HepG2 (cell line): ENCODE measurements at regions not wholly inside any gene's neighbourhood (a gene's known extent, or its start where the extent isn't known, plus 50 kb on each side); places are given as distances from the start of the nearest gene placed in this dataset.

Experiments used
- ATAC-seq: fragments of 200-7000 bp; cut with Tn5 transposase; 3 replicates; pipeline ENCODE4 v1.9.1; 2020; ENCODE audit warnings: mild to moderate bottlenecking, moderate library complexity
- BruUV-seq: library from RNA; stranded (reverse); fragments of 400-500 nt; replicated peaks from 2 replicates; lab custom pipeline; 2021; lab: Mats Ljungman, UMichigan
- CTCF ChIA-PET: fragments of 300-600 bp; formaldehyde crosslinking; extraction: SDS; loops from one replicate; lab custom pipeline; 2021; ENCODE audit warnings: low total read pairs, inconsistent platforms, low intra/inter-chr PET ratio; lab: Yijun Ruan, JAX
- POLR2A ChIA-PET: fragments of 350-600 bp; sonication (Branson Sonifier 250); formaldehyde crosslinking; loops from one replicate; lab custom pipeline; 2020; ENCODE audit warnings: antibody characterized with exemption, inconsistent platforms; lab: Yijun Ruan, JAX
- DNase-seq: peaks from one replicate; pipeline ENCODE4 v3.0.0-alpha.2; 2015; ENCODE audit warnings: low spot score
- FAIRE-seq: peaks from 3 replicates; lab custom pipeline; 2011; peaks lifted over from hg19 to GRCh38; lab: Jason Lieb, UNC
- H2AFZ ChIP-seq: one replicate; pipeline ENCODE4 v1.6.1; 2011; ENCODE audit warnings: low read length, inconsistent platforms
- H3K27ac ChIP-seq: fragments of 300-600 bp; 3 replicates; pipeline ENCODE4 v1.8.0; 2011; ENCODE audit warnings: mixed run types, mild to moderate bottlenecking, mixed read lengths, low read length, inconsistent platforms; ENCODE audit not compliant: insufficient read depth; ENCODE audit errors: extremely low read length
- H3K27me3 ChIP-seq, 2 experiments: fragments of 200-600 bp in 1 of 2; 2 replicates in 1 of 2; 3 replicates in 1 of 2; pipeline versions ENCODE4 v1.6.0 to v1.8.0; 2011; ENCODE audit warnings: low read length in 2 of 2, mild to moderate bottlenecking in 2 of 2, moderate library complexity in 2 of 2, inconsistent platforms in 1 of 2; ENCODE audit not compliant: insufficient read depth in 2 of 2, control insufficient read depth in 1 of 2
- H3K36me3 ChIP-seq, 2 experiments: fragments of 200-600 bp in 1 of 2; replicated peaks in 1 of 2; 2 replicates in 1 of 2; 3 replicates in 1 of 2; pipeline versions ENCODE4 v1.5.1 to v1.8.0; 2011; ENCODE audit warnings: low read length in 2 of 2, inconsistent platforms in 1 of 2; ENCODE audit not compliant: insufficient read depth in 2 of 2, control insufficient read depth in 1 of 2
- H3K4me1 ChIP-seq: 2 replicates; pipeline ENCODE4 v1.5.1; 2012; ENCODE audit warnings: low read length, inconsistent platforms; ENCODE audit not compliant: insufficient read depth
- H3K4me2 ChIP-seq: 2 replicates; pipeline ENCODE4 v1.6.0; 2011; ENCODE audit warnings: low read depth, low read length, inconsistent platforms
- H3K4me3 ChIP-seq, 3 experiments: fragments of 200-600 bp in 1 of 3; sonication (generic), shearing (Covaris generic) in 1 of 3; replicated peaks in 1 of 3; 2 replicates each; pipeline ENCODE4 v1.5.1; 2011 to 2016; ENCODE audit warnings: low read length in 3 of 3, inconsistent platforms in 2 of 3, low read depth in 2 of 3, mild to moderate bottlenecking in 2 of 3, control low read depth in 1 of 3, mixed read lengths in 1 of 3; ENCODE audit not compliant: insufficient read depth in 1 of 3
- H3K79me2 ChIP-seq: one replicate; pipeline ENCODE4 v1.6.1; 2011; ENCODE audit warnings: low read length, inconsistent platforms; ENCODE audit not compliant: insufficient read depth
- H3K9ac ChIP-seq: 2 replicates; pipeline ENCODE4 v1.6.0; 2011; ENCODE audit warnings: mild to moderate bottlenecking, low read depth, low read length, inconsistent platforms; ENCODE audit not compliant: insufficient read depth
- H3K9me3 ChIP-seq: 2 replicates; pipeline ENCODE4 v1.5.1; 2012; ENCODE audit warnings: mild to moderate bottlenecking, low read length
- H4K20me1 ChIP-seq: 2 replicates; pipeline ENCODE4 v1.6.0; 2011; ENCODE audit warnings: inconsistent platforms, mild to moderate bottlenecking, low read length, moderate library complexity; ENCODE audit not compliant: insufficient read depth
- EP300 ChIP-seq, 3 experiments: sonication (generic) in 1 of 3; formaldehyde crosslinking in 1 of 3; IDR thresholded peaks; 2 replicates each; pipeline versions ENCODE4 v1.5.1 to v1.6.1; 2011 to 2020; ENCODE audit warnings: low read depth in 2 of 3, low read length in 2 of 3, borderline replicate concordance in 1 of 3, improper control_type of control experiment in 1 of 3, mild to moderate bottlenecking in 1 of 3, missing genetic modification reagents in 1 of 3, moderate library complexity in 1 of 3
- FOXC1 ChIP-seq: sonication (generic); formaldehyde crosslinking; IDR thresholded peaks from 2 replicates; pipeline ENCODE4 v1.8.0; 2022; ENCODE audit warnings: mild to moderate bottlenecking, missing genetic modification reagents, borderline replicate concordance
- KAT8 ChIP-seq: IDR thresholded peaks from 2 replicates; pipeline ENCODE4 v1.6.1; 2016; ENCODE audit warnings: missing genetic modification reagents, missing compliant biosample characterization
- NR2F6 ChIP-seq, 2 experiments: IDR thresholded peaks; 2 replicates each; pipeline ENCODE4 v1.6.1; 2016; ENCODE audit warnings: antibody characterized with exemption in 1 of 2, mild to moderate bottlenecking in 1 of 2
- TFDP2 ChIP-seq: sonication (generic); formaldehyde crosslinking; IDR thresholded peaks from 2 replicates; pipeline ENCODE4 v1.4.0; 2020; ENCODE audit warnings: missing genetic modification reagents
- ZNF512 ChIP-seq: sonication (generic); formaldehyde crosslinking; IDR thresholded peaks from 2 replicates; pipeline ENCODE4 v1.4.0; 2020; ENCODE audit warnings: mild to moderate bottlenecking, missing genetic modification reagents
- WGBS: methylation state at CpG from one replicate; pipeline ENCODE4 v1.1.6; 2017; ENCODE audit warnings: low lambda C conversion rate; 5-methylcytosine and 5-hydroxymethylcytosine counted together
- in situ Hi-C: cut with HindIII; loops from 2 replicates; pipeline ENCODE4 v1.10.0; 2017; ENCODE audit warnings: low pct_unique_long_range_greater_than_20kb; ENCODE audit not compliant: extremely low pct_ligation_motif_present
- intact Hi-C: fragments of 100-400 bp; cut with micrococcal nuclease; formaldehyde crosslinking; loops from one replicate; pipeline ENCODE4 v1.10.0; 2022; ENCODE audit not compliant: unreplicated experiment

- FAIRE-seq (no peak), ATAC-seq (no peak), DNase-seq (no peak)
- Histone ChIP-seq H3K9me3 (0 out of 2 replicates have a peak, but pooled peaks cover 5% of the 10 kb centered on the region), H4K20me1 (no peaks in the 10 kb centered on the region), H3K79me2 (no peaks in the 10 kb centered on the region), H3K4me1 (no peaks in the 10 kb centered on the region), H3K27me3 (no peaks in the 10 kb centered on the region), H3K9ac (no peak overlapping the region), H3K4me3 (no peak overlapping the region), H3K27ac (no peak overlapping the region), H3K4me2 (no peak overlapping the region), H2AFZ (no peak overlapping the region), H3K36me3 (no peaks in the 10 kb centered on the region)
- BruUV-seq: no TSS peak
- CTCF ChIA-PET: no interaction called here
- in situ Hi-C loops (loop anchor here (25.0 kb wide), 2 partner anchors 1025 to 1225 kb away; no protein-coding TSS in a partner anchor), intact Hi-C loops (loop anchor here (10.0 kb wide), 1 partner anchor 307 kb away; no protein-coding TSS in a partner anchor)
- POLR2A ChIA-PET: no interaction called here
- WGBS: 1% methylated on average over 2 of the region's 2 CpGs
- TF ChIP-seq KAT8: no peak
- no peak for TF ChIP-seq FOXC1 (CRISPR knock-in tag)
- TF ChIP-seq ZNF512 (CRISPR knock-in tag): no peak
- TF ChIP-seq EP300 (IDR thresholded peaks at IDR 0.05; ENCODE audit: low read depth in 2 of 2, low read length in 2 of 2): no peak
- no peak for TF ChIP-seq EP300 (CRISPR knock-in tag; IDR thresholded peaks at IDR 0.05; ENCODE audit: borderline replicate concordance)
- TF ChIP-seq TFDP2 (CRISPR knock-in tag): no peak
- TF ChIP-seq NR2F6 (IDR thresholded peaks at IDR 0.05): no peak
- no peak for TF ChIP-seq NR2F6 (CRISPR knock-in tag; IDR thresholded peaks at IDR 0.05)
These were observed 205.0 kb upstream of the DCN start for GRCh38 chr12:91387461-91388134.
